Naive thymus-derived CD4-positive, alpha-beta T cell (primary cell): ENCODE measurements at regions not wholly inside any gene's neighbourhood (a gene's known extent, or its start where the extent isn't known, plus 50 kb on each side); places are given as distances from the start of the nearest gene placed in this dataset.
"Not testable (repeated sequence)": the region's sequence is repeated elsewhere in the genome, so short reads cannot be mapped to it uniquely, and the experiment has no call there.

ENCODE experiments used
- ATAC-seq: fragments of 150-1000 bp; cut with Tn5 transposase; 2 replicates; pipeline ENCODE4 v1.10.0; 2021; ENCODE audit warnings: mild to moderate bottlenecking, moderate library complexity
- CTCF ChIA-PET: fragments of 350-600 bp; sonication (Branson Sonifier 250); formaldehyde crosslinking; loops from one replicate; lab custom pipeline; 2021; ENCODE audit warnings: antibody characterized with exemption; lab: Charles Lee
- POLR2A ChIA-PET: fragments of 350-600 bp; sonication (Branson Sonifier 250); formaldehyde crosslinking; loops from one replicate; lab custom pipeline; 2021; ENCODE audit warnings: antibody characterized with exemption, inconsistent platforms; lab: Charles Lee
- DNase-seq, 9 donors: peaks; one replicate each; pipeline versions ENCODE4 v3.0.0 to v3.0.0-alpha.2; 2020 to 2022; ENCODE audit warnings: mixed read lengths in 1 of 9
- H3K27ac ChIP-seq: one replicate; pipeline ENCODE4 v1.7.0; 2013; ENCODE audit warnings: mild to moderate bottlenecking, low read depth, low read length, moderate library complexity
- H3K27me3 ChIP-seq, 2 donors: one replicate each; pipeline ENCODE4 v1.7.0; 2013; ENCODE audit warnings: low read length in 2 of 2, mild to moderate bottlenecking in 2 of 2, moderate library complexity in 2 of 2; ENCODE audit not compliant: control insufficient read depth in 2 of 2, insufficient read depth in 2 of 2
- H3K36me3 ChIP-seq, 3 experiments: 1 replicate in 2 of 3; 2 replicates in 1 of 3; pipeline ENCODE4 v1.7.0; 2013; ENCODE audit warnings: low read length in 3 of 3, mild to moderate bottlenecking in 3 of 3, moderate library complexity in 1 of 3; ENCODE audit not compliant: insufficient read depth in 3 of 3, control insufficient read depth in 2 of 3
- H3K4me1 ChIP-seq, 2 donors: one replicate each; pipeline ENCODE4 v1.7.0; 2013; ENCODE audit warnings: low read length in 2 of 2, mild to moderate bottlenecking in 2 of 2, moderate library complexity in 1 of 2; ENCODE audit not compliant: control insufficient read depth in 2 of 2, insufficient read depth in 2 of 2
- H3K4me3 ChIP-seq: 2 replicates; pipeline ENCODE4 v1.7.0; 2013; ENCODE audit warnings: mild to moderate bottlenecking, low read length
- H3K9me3 ChIP-seq, 3 experiments: 1 replicate in 2 of 3; 2 replicates in 1 of 3; pipeline ENCODE4 v1.7.0; 2013; ENCODE audit warnings: low read length in 3 of 3; ENCODE audit not compliant: control insufficient read depth in 2 of 3
- H3K27ac Mint-ChIP-seq, 9 donors: one replicate each; pipeline ENCODE4 v1.8.0; 2020 to 2022; ENCODE audit warnings: mixed read lengths in 9 of 9, mild to moderate bottlenecking in 8 of 9, moderate library complexity in 5 of 9, inconsistent platforms in 2 of 9
- H3K27me3 Mint-ChIP-seq, 5 donors: one replicate each; pipeline ENCODE4 v1.8.0; 2021 to 2022; ENCODE audit warnings: mixed read lengths in 5 of 5, mild to moderate bottlenecking in 1 of 5
- H3K36me3 Mint-ChIP-seq, 5 donors: one replicate each; pipeline ENCODE4 v1.8.0; 2020 to 2022; ENCODE audit warnings: mixed read lengths in 5 of 5, mild to moderate bottlenecking in 3 of 5, inconsistent platforms in 1 of 5
- H3K4me1 Mint-ChIP-seq, 7 donors: one replicate each; pipeline ENCODE4 v1.8.0; 2020 to 2022; ENCODE audit warnings: mixed read lengths in 7 of 7, mild to moderate bottlenecking in 3 of 7, inconsistent platforms in 1 of 7
- H3K4me3 Mint-ChIP-seq, 10 donors: one replicate each; pipeline ENCODE4 v1.8.0; 2020 to 2022; ENCODE audit warnings: mild to moderate bottlenecking in 10 of 10, mixed read lengths in 10 of 10, moderate library complexity in 6 of 10, inconsistent platforms in 2 of 10
- H3K9me3 Mint-ChIP-seq, 11 donors: one replicate each; pipeline ENCODE4 v1.8.0; 2020 to 2022; ENCODE audit warnings: mixed read lengths in 11 of 11, mild to moderate bottlenecking in 4 of 11, inconsistent platforms in 1 of 11, moderate library complexity in 1 of 11
- intact Hi-C, 2 donors: fragments of 100-400 bp; cut with micrococcal nuclease; formaldehyde crosslinking; loops; one replicate each; pipeline ENCODE4 v1.15.1; 2023

GRCh38 chr9:41654349-41654748 lies 465.2 kb upstream of the ZNG1F start:
- H3K4me3 ChIP-seq, DNase-seq, H3K9me3 ChIP-seq, POLR2A ChIA-PET, H3K27ac ChIP-seq, intact Hi-C loops, H3K27me3 ChIP-seq, H3K36me3 Mint-ChIP-seq, ATAC-seq, H3K36me3 ChIP-seq, H3K9me3 Mint-ChIP-seq, CTCF ChIA-PET, H3K4me1 ChIP-seq: not testable (repeated sequence)
- Mint-ChIP-seq H3K27me3 (peaks cover 0 to 21% (median 11%) of the 10 kb centered on the region in 5 donors), H3K4me1 (peaks cover 0 to 17% (median 10%) of the 10 kb centered on the region in 7 donors), H3K4me3 (peak overlapping the region in 8 of 10 donors; percentile 12 to 71 (median 50)), H3K27ac (peak overlapping the region in 3 of 9 donors; percentile 29 to 72 (median 70))

- ATAC-seq, POLR2A ChIA-PET: not testable (repeated sequence)
Observed at GRCh38 chr9:41653560-41654340, 464.6 kb upstream of the ZNG1F start.

GRCh38 chr9:41652800-41653199 lies 463.7 kb upstream of the ZNG1F start:
- POLR2A ChIA-PET, H3K9me3 Mint-ChIP-seq: not testable (repeated sequence)
- peaks cover 0 to 22% (median 10%) of the 10 kb centered on the region in 7 donors for H3K4me1 Mint-ChIP-seq

More at GRCh38 chr9:41653560-41654340, 464.6 kb upstream of the ZNG1F start:
- H3K36me3 ChIP-seq, CTCF ChIA-PET, H3K36me3 Mint-ChIP-seq, H3K27me3 ChIP-seq, intact Hi-C loops, H3K4me1 ChIP-seq, H3K27ac ChIP-seq, H3K4me3 ChIP-seq, H3K9me3 Mint-ChIP-seq, H3K9me3 ChIP-seq: not testable (repeated sequence)
- H3K27ac Mint-ChIP-seq, result peak overlapping the region in 3 of 9 donors; percentile 29 to 72 (median 70)
- peaks cover 0 to 17% (median 8%) of the 10 kb centered on the region in 7 donors for H3K4me1 Mint-ChIP-seq
- DNase-seq, result peak in 1 of 9 donors; percentile 4
- H3K27me3 Mint-ChIP-seq, result peaks cover 0 to 21% (median 5%) of the 10 kb centered on the region in 5 donors
- H3K4me3 Mint-ChIP-seq, result peak overlapping the region in 9 of 10 donors; percentile 34 to 77 (median 58)

GRCh38 chr9:41652100-41652713 lies 463.1 kb upstream of the ZNG1F start:
- ATAC-seq, H3K27me3 ChIP-seq, H3K36me3 ChIP-seq, H3K36me3 Mint-ChIP-seq, H3K27ac ChIP-seq, H3K9me3 Mint-ChIP-seq, H3K9me3 ChIP-seq, POLR2A ChIA-PET, H3K4me3 ChIP-seq, DNase-seq, H3K4me3 Mint-ChIP-seq, H3K4me1 ChIP-seq, intact Hi-C loops, CTCF ChIA-PET, H3K27ac Mint-ChIP-seq: not testable (repeated sequence)
- peaks cover 0 to 23% (median 10%) of the 10 kb centered on the region in 7 donors for H3K4me1 Mint-ChIP-seq
- peaks cover 0 to 16% (median 3%) of the 10 kb centered on the region in 5 donors for H3K27me3 Mint-ChIP-seq

More at GRCh38 chr9:41652800-41653199, 463.7 kb upstream of the ZNG1F start:
- H3K4me3 ChIP-seq, H3K36me3 Mint-ChIP-seq, H3K4me1 ChIP-seq, H3K27ac ChIP-seq, H3K27ac Mint-ChIP-seq, H3K4me3 Mint-ChIP-seq, DNase-seq, H3K9me3 ChIP-seq, ATAC-seq, CTCF ChIA-PET, intact Hi-C loops, H3K36me3 ChIP-seq, H3K27me3 ChIP-seq: not testable (repeated sequence)
- peaks cover 0 to 21% (median 4%) of the 10 kb centered on the region in 5 donors for H3K27me3 Mint-ChIP-seq

GRCh38 chr9:41650086-41650485 lies 461.0 kb upstream of the ZNG1F start:
- H3K9me3 ChIP-seq, H3K9me3 Mint-ChIP-seq, H3K27ac Mint-ChIP-seq, H3K27me3 ChIP-seq, H3K4me3 ChIP-seq, intact Hi-C loops, POLR2A ChIA-PET, H3K27ac ChIP-seq, DNase-seq, H3K4me1 ChIP-seq, H3K4me3 Mint-ChIP-seq, H3K36me3 Mint-ChIP-seq, CTCF ChIA-PET, ATAC-seq, H3K27me3 Mint-ChIP-seq, H3K36me3 ChIP-seq: not testable (repeated sequence)
- peaks cover 0 to 20% (median 7%) of the 10 kb centered on the region in 7 donors for H3K4me1 Mint-ChIP-seq

GRCh38 chr9:41648564-41648963 lies 459.4 kb upstream of the ZNG1F start:
- ATAC-seq, intact Hi-C loops, H3K4me3 ChIP-seq, H3K36me3 ChIP-seq, H3K9me3 ChIP-seq, H3K9me3 Mint-ChIP-seq, POLR2A ChIA-PET, H3K27me3 ChIP-seq, H3K36me3 Mint-ChIP-seq, H3K27ac Mint-ChIP-seq, CTCF ChIA-PET, H3K27ac ChIP-seq, H3K4me1 ChIP-seq, H3K27me3 Mint-ChIP-seq: not testable (repeated sequence)
- Mint-ChIP-seq H3K4me3 (peak overlapping the region in 1 of 10 donors; percentile 5), H3K4me1 (peaks cover 0 to 14% (median 11%) of the 10 kb centered on the region in 7 donors)
- peak in 2 of 9 donors; percentile 4 to 6 for DNase-seq
